Endothelial cell of umbilical vein (primary cell): ENCODE measurements at regions not wholly inside any gene's neighbourhood (a gene's known extent, or its start where the extent isn't known, plus 50 kb on each side); places are given as distances from the start of the nearest gene placed in this dataset.

Experiments used
- BruUV-seq: library from RNA; stranded (reverse); fragments of 400-500 nt; replicated peaks from 2 replicates; lab custom pipeline; 2021; lab: Mats Ljungman, UMichigan
- CTCF ChIA-PET: fragments of 300-600, 350-600 bp; sonication (Branson Sonifier 250); formaldehyde crosslinking; loops from one replicate; lab custom pipeline; 2021; ENCODE audit warnings: antibody characterized with exemption, inconsistent platforms; lab: Charles Lee
- POLR2A ChIA-PET: fragments of 300-600, 350-600 bp; sonication (Branson Sonifier 250); formaldehyde crosslinking; loops from one replicate; lab custom pipeline; 2021; ENCODE audit warnings: antibody characterized with exemption, inconsistent platforms; lab: Charles Lee
- DNase-seq: peaks from one replicate; pipeline ENCODE4 v3.0.0-alpha.2; 2011; ENCODE audit warnings: low read depth, low spot score
- FAIRE-seq: peaks from 2 replicates; lab custom pipeline; 2011; peaks lifted over from hg19 to GRCh38; lab: Jason Lieb, UNC
- H2AFZ ChIP-seq: 2 replicates; pipeline ENCODE4 v1.6.0; 2012; ENCODE audit warnings: low read depth, low read length, control low read depth, inconsistent platforms
- H3K27ac ChIP-seq: 2 replicates; pipeline ENCODE4 v1.5.1; 2011; ENCODE audit warnings: low read depth, mild to moderate bottlenecking, control low read depth, low read length, moderate library complexity; ENCODE audit not compliant: insufficient read depth
- H3K27me3 ChIP-seq, 2 experiments: 2 replicates each; pipeline versions ENCODE4 v1.6.0 to v1.6.1; 2011; ENCODE audit warnings: low read length in 2 of 2, mixed read lengths in 1 of 2; ENCODE audit not compliant: control insufficient read depth in 2 of 2, insufficient read depth in 2 of 2
- H3K36me3 ChIP-seq, 2 experiments: 2 replicates in 1 of 2; 3 replicates in 1 of 2; pipeline ENCODE4 v1.5.1; 2011; ENCODE audit warnings: low read length in 2 of 2, mild to moderate bottlenecking in 1 of 2, moderate library complexity in 1 of 2; ENCODE audit not compliant: control insufficient read depth in 2 of 2, insufficient read depth in 2 of 2; ENCODE audit errors: extremely low read depth in 1 of 2
- H3K4me1 ChIP-seq: 3 replicates; pipeline ENCODE4 v1.5.1; 2011; ENCODE audit warnings: mild to moderate bottlenecking, low read length; ENCODE audit not compliant: control insufficient read depth, insufficient read depth; ENCODE audit errors: extremely low read depth
- H3K4me2 ChIP-seq: 2 replicates; pipeline ENCODE4 v1.6.1; 2011; ENCODE audit warnings: low read length, control low read depth, mixed read lengths; ENCODE audit not compliant: insufficient read depth
- H3K4me3 ChIP-seq, 3 experiments: fragments of 200-600 bp in 1 of 3; sonication (generic), shearing (Covaris generic) in 1 of 3; replicated peaks in 1 of 3; 2 replicates each; pipeline ENCODE4 v1.5.1; 2011 to 2016; ENCODE audit warnings: control low read depth in 3 of 3, low read length in 3 of 3, mild to moderate bottlenecking in 2 of 3, inconsistent platforms in 1 of 3, low read depth in 1 of 3, moderate library complexity in 1 of 3; ENCODE audit not compliant: insufficient read depth in 1 of 3
- H3K79me2 ChIP-seq: 2 replicates; pipeline ENCODE4 v1.6.0; 2012; ENCODE audit warnings: low read length, inconsistent platforms; ENCODE audit not compliant: control insufficient read depth, insufficient read depth
- H3K9ac ChIP-seq: replicated peaks from 2 replicates; pipeline ENCODE3; 2011; ENCODE audit warnings: low read length, control low read depth; ENCODE audit not compliant: insufficient read depth; ENCODE audit errors: extremely low read depth
- H3K9me1 ChIP-seq: replicated peaks from 3 replicates; pipeline ENCODE4 v1.6.0; 2011; ENCODE audit warnings: mild to moderate bottlenecking, low read length; ENCODE audit not compliant: control insufficient read depth, insufficient read depth; ENCODE audit errors: extremely low read depth
- H3K9me3 ChIP-seq: replicated peaks from 2 replicates; pipeline ENCODE4 v1.5.1; 2012; ENCODE audit warnings: low read length, inconsistent platforms; ENCODE audit not compliant: control insufficient read depth, insufficient read depth
- H4K20me1 ChIP-seq: replicated peaks from 2 replicates; pipeline ENCODE3; 2011; ENCODE audit warnings: mild to moderate bottlenecking, low read length; ENCODE audit not compliant: control insufficient read depth, insufficient read depth; ENCODE audit errors: extremely low read depth
- CTCF ChIP-seq, 2 donors: IDR thresholded peaks; 1 replicate in 1 of 2; 2 replicates in 1 of 2; pipeline ENCODE4 v1.5.1; 2011; ENCODE audit warnings: low read length in 2 of 2, mild to moderate bottlenecking in 2 of 2, moderate library complexity in 2 of 2, control low read depth in 1 of 2, inconsistent platforms in 1 of 2, low read depth in 1 of 2; ENCODE audit not compliant: insufficient read depth in 1 of 2; ENCODE audit errors: extremely low read depth in 1 of 2
- EZH2 ChIP-seq: IDR thresholded peaks from 2 replicates; pipeline ENCODE4 v1.6.1; 2012; ENCODE audit warnings: borderline replicate concordance, low read depth, mild to moderate bottlenecking, moderate library complexity, low read length, inconsistent platforms; ENCODE audit not compliant: severe bottlenecking
- FOS ChIP-seq: IDR thresholded peaks from 2 replicates; pipeline ENCODE4 v1.6.1; 2011; ENCODE audit warnings: mild to moderate bottlenecking, low read length, moderate library complexity, borderline replicate concordance; ENCODE audit not compliant: insufficient read depth
- GATA2 ChIP-seq: IDR thresholded peaks from 2 replicates; pipeline ENCODE4 v1.7.0; 2011; ENCODE audit warnings: low read depth, mild to moderate bottlenecking, moderate library complexity, mixed read lengths, low read length; ENCODE audit not compliant: insufficient read length, insufficient read depth
- JUN ChIP-seq: IDR thresholded peaks from 2 replicates; pipeline ENCODE4 v1.6.1; 2011; ENCODE audit warnings: borderline replicate concordance, low read depth; ENCODE audit not compliant: insufficient read length, insufficient read depth
- MAX ChIP-seq: IDR thresholded peaks from 2 replicates; pipeline ENCODE4 v1.6.1; 2011; ENCODE audit not compliant: insufficient read depth, insufficient read length
- MYC ChIP-seq: IDR thresholded peaks from one replicate; pipeline ENCODE4 v1.6.1; 2011; ENCODE audit warnings: mild to moderate bottlenecking, low read depth, low read length
- POLR2A ChIP-seq: IDR thresholded peaks from 2 replicates; pipeline ENCODE4 v1.6.1; 2012; ENCODE audit warnings: low read depth, mild to moderate bottlenecking, control low read depth, low read length
- POLR2AphosphoS5 ChIP-seq: IDR thresholded peaks from 2 replicates; pipeline ENCODE4 v1.6.1; 2012; ENCODE audit warnings: low read depth, mild to moderate bottlenecking, control low read depth, low read length, moderate library complexity; ENCODE audit not compliant: insufficient read depth
- dilution Hi-C: fragments of 300-500 bp; cut with MboI; formaldehyde crosslinking; loops from one replicate; pipeline ENCODE4 v1.15.0; 2019; ENCODE audit warnings: low sequenced_read_pairs; ENCODE audit not compliant: extremely low pct_ligation_motif_present
- intact Hi-C: fragments of 100-400 bp; cut with micrococcal nuclease; formaldehyde crosslinking; loops from one replicate; pipeline ENCODE4 v1.10.0; 2022

- POLR2A ChIA-PET = interaction anchor here (0.7 kb wide), 1 partner anchor 237 kb away, joined by 3 read pairs; no protein-coding TSS in a partner anchor
- H3K4me2 ChIP-seq = no peak overlapping the region
- no TSS peak for BruUV-seq
- DNase-seq (no peak), FAIRE-seq (no peak)
- H3K79me2 ChIP-seq = no peaks in the 10 kb centered on the region
- H2AFZ ChIP-seq = no peak overlapping the region
- H3K4me1 ChIP-seq = peaks cover 14% of the 10 kb centered on the region
- H3K9me1 ChIP-seq = no peaks in the 10 kb centered on the region
- no peak overlapping the region for H3K4me3 ChIP-seq
- no peak for TF ChIP-seq GATA2
- TF ChIP-seq JUN = no peak
- no peak for TF ChIP-seq CTCF (IDR thresholded peaks at IDR 0.05; ENCODE audit: extremely low read depth in 1 of 2, insufficient read depth in 1 of 2, low read depth in 1 of 2, low read length in 2 of 2)
- no peak for TF ChIP-seq POLR2AphosphoS5
- no peak for TF ChIP-seq MAX
- no peak for TF ChIP-seq EZH2
- no peak for TF ChIP-seq FOS
- no peak for TF ChIP-seq POLR2A
- no peak for TF ChIP-seq MYC
- H3K36me3 ChIP-seq = no peaks in the 10 kb centered on the region
- H3K9me3 ChIP-seq = no peaks in the 10 kb centered on the region
- CTCF ChIA-PET = interaction anchor here (1.5 kb wide), 2 partner anchors 16 to 19 kb away, joined by 3 to 5 read pairs; no protein-coding TSS in a partner anchor
- no peaks in the 10 kb centered on the region for H4K20me1 ChIP-seq
- no peak overlapping the region for H3K9ac ChIP-seq
- dilution Hi-C loops = no loop called here
- H3K27ac ChIP-seq = no peak overlapping the region
- intact Hi-C loops = no loop called here
- no peaks in the 10 kb centered on the region for H3K27me3 ChIP-seq
Measured at GRCh38 chr15:69556344-69556743, 103.7 kb downstream of the RPLP1 start.
